ENCODE measurements at regions not wholly inside any gene's neighbourhood (a gene's known extent, or its start where the extent isn't known, plus 50 kb on each side); places are given as distances from the start of the nearest gene placed in this dataset.

DNA sequence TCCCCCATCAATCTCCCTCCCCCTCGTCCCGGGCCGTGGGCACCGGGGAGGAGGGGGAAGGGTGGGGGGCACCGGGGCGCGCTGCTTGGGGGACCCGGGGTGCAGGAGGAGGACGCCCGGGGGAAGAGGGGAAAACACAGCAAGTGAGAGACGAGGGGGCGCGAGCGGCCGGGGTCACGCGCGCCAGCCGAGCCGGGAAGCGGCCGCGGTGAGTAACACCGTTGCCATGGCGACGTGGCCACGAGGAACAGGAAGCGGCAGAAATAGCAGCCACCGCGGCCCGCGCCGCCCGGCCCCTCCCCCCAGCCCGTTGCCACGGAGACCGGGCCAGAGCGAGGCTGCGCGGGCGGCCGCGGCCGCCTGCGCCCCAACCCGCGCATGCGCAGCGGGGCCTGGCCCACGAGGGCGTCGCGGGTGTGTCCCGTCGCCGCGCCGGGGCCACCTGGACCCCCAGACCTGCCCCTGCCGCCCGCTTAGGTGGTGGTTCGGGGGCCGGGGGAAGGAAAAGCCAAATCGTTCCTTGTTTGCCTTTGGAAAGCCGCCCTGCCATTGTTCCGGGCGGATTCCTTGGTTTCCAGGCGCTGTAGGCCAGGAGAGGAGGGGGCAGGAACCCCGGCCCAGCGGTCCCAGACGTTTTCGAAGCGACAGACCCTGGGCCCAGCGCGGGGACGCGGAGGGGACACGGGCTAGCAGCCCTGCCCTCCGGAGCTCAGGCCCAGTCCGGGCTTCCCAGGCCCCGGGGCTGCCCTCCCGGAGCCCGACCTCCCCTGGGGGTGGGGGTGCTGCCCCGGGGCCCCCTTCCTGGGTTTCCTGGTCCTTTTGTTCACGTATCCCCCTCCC, 207.1 kb downstream of the C9orf50 start:
- peak; percentile 68 to 82 (median 72) for TF ChIP-seq POLR2A (IDR thresholded peaks at IDR 0.05)
- TF ChIP-seq CTCF (IDR thresholded peaks at IDR 0.05), result peak in 1 of 7 experiments; percentile 24

Data from body of pancreas (tissue), 4 donors.